Naive thymus-derived CD4-positive, alpha-beta T cell (primary cell): ENCODE measurements at regions not wholly inside any gene's neighbourhood (a gene's known extent, or its start where the extent isn't known, plus 50 kb on each side); places are given as distances from the start of the nearest gene placed in this dataset.

Experiments
- ATAC-seq: fragments of 150-1000 bp; cut with Tn5 transposase; 2 replicates; pipeline ENCODE4 v1.10.0; 2021; ENCODE audit warnings: mild to moderate bottlenecking, moderate library complexity
- CTCF ChIA-PET: fragments of 350-600 bp; sonication (Branson Sonifier 250); formaldehyde crosslinking; loops from one replicate; lab custom pipeline; 2021; ENCODE audit warnings: antibody characterized with exemption; lab: Charles Lee
- POLR2A ChIA-PET: fragments of 350-600 bp; sonication (Branson Sonifier 250); formaldehyde crosslinking; loops from one replicate; lab custom pipeline; 2021; ENCODE audit warnings: antibody characterized with exemption, inconsistent platforms; lab: Charles Lee
- DNase-seq, 9 donors: peaks; one replicate each; pipeline versions ENCODE4 v3.0.0 to v3.0.0-alpha.2; 2020 to 2022; ENCODE audit warnings: mixed read lengths in 1 of 9
- H3K27ac ChIP-seq: one replicate; pipeline ENCODE4 v1.7.0; 2013; ENCODE audit warnings: mild to moderate bottlenecking, low read depth, low read length, moderate library complexity
- H3K27me3 ChIP-seq, 2 donors: one replicate each; pipeline ENCODE4 v1.7.0; 2013; ENCODE audit warnings: low read length in 2 of 2, mild to moderate bottlenecking in 2 of 2, moderate library complexity in 2 of 2; ENCODE audit not compliant: control insufficient read depth in 2 of 2, insufficient read depth in 2 of 2
- H3K36me3 ChIP-seq, 3 experiments: 1 replicate in 2 of 3; 2 replicates in 1 of 3; pipeline ENCODE4 v1.7.0; 2013; ENCODE audit warnings: low read length in 3 of 3, mild to moderate bottlenecking in 3 of 3, moderate library complexity in 1 of 3; ENCODE audit not compliant: insufficient read depth in 3 of 3, control insufficient read depth in 2 of 3
- H3K4me1 ChIP-seq, 2 donors: one replicate each; pipeline ENCODE4 v1.7.0; 2013; ENCODE audit warnings: low read length in 2 of 2, mild to moderate bottlenecking in 2 of 2, moderate library complexity in 1 of 2; ENCODE audit not compliant: control insufficient read depth in 2 of 2, insufficient read depth in 2 of 2
- H3K4me3 ChIP-seq: 2 replicates; pipeline ENCODE4 v1.7.0; 2013; ENCODE audit warnings: mild to moderate bottlenecking, low read length
- H3K9me3 ChIP-seq, 3 experiments: 1 replicate in 2 of 3; 2 replicates in 1 of 3; pipeline ENCODE4 v1.7.0; 2013; ENCODE audit warnings: low read length in 3 of 3; ENCODE audit not compliant: control insufficient read depth in 2 of 3
- H3K27ac Mint-ChIP-seq, 9 donors: one replicate each; pipeline ENCODE4 v1.8.0; 2020 to 2022; ENCODE audit warnings: mixed read lengths in 9 of 9, mild to moderate bottlenecking in 8 of 9, moderate library complexity in 5 of 9, inconsistent platforms in 2 of 9
- H3K27me3 Mint-ChIP-seq, 5 donors: one replicate each; pipeline ENCODE4 v1.8.0; 2021 to 2022; ENCODE audit warnings: mixed read lengths in 5 of 5, mild to moderate bottlenecking in 1 of 5
- H3K36me3 Mint-ChIP-seq, 5 donors: one replicate each; pipeline ENCODE4 v1.8.0; 2020 to 2022; ENCODE audit warnings: mixed read lengths in 5 of 5, mild to moderate bottlenecking in 3 of 5, inconsistent platforms in 1 of 5
- H3K4me1 Mint-ChIP-seq, 7 donors: one replicate each; pipeline ENCODE4 v1.8.0; 2020 to 2022; ENCODE audit warnings: mixed read lengths in 7 of 7, mild to moderate bottlenecking in 3 of 7, inconsistent platforms in 1 of 7
- H3K4me3 Mint-ChIP-seq, 10 donors: one replicate each; pipeline ENCODE4 v1.8.0; 2020 to 2022; ENCODE audit warnings: mild to moderate bottlenecking in 10 of 10, mixed read lengths in 10 of 10, moderate library complexity in 6 of 10, inconsistent platforms in 2 of 10
- H3K9me3 Mint-ChIP-seq, 11 donors: one replicate each; pipeline ENCODE4 v1.8.0; 2020 to 2022; ENCODE audit warnings: mixed read lengths in 11 of 11, mild to moderate bottlenecking in 4 of 11, inconsistent platforms in 1 of 11, moderate library complexity in 1 of 11
- intact Hi-C, 2 donors: fragments of 100-400 bp; cut with micrococcal nuclease; formaldehyde crosslinking; loops; one replicate each; pipeline ENCODE4 v1.15.1; 2023

GRCh38 chr17:72175787-72176515 is 55.1 kb downstream of the SOX9 start:
- POLR2A ChIA-PET = no interaction called here
- no peaks in the 10 kb centered on the region for H3K9me3 ChIP-seq
- no peak overlapping the region for H3K4me3 Mint-ChIP-seq
- peaks cover 0 to 5% (median 1%) of the 10 kb centered on the region in 11 donors for H3K9me3 Mint-ChIP-seq
- intact Hi-C loops = no loop called here
- peaks cover 0 to 3% (median 0%) of the 10 kb centered on the region in 5 donors for H3K36me3 Mint-ChIP-seq
- H3K27ac ChIP-seq = no peak overlapping the region
- H3K27me3 ChIP-seq = no peaks in the 10 kb centered on the region
- H3K4me3 ChIP-seq = no peak overlapping the region
- CTCF ChIA-PET = interaction anchor here (0.6 kb wide), 1 partner anchor 731 kb away, joined by 3 read pairs; no protein-coding TSS in a partner anchor
- H3K27ac Mint-ChIP-seq = peak overlapping the region in 1 of 9 donors; percentile 70
- DNase-seq (no peak), ATAC-seq (no peak)
- H3K4me1 Mint-ChIP-seq = no peaks in the 10 kb centered on the region
- H3K27me3 Mint-ChIP-seq = peaks cover 0 to 10% (median 0%) of the 10 kb centered on the region in 5 donors
- no peaks in the 10 kb centered on the region for H3K36me3 ChIP-seq
- no peaks in the 10 kb centered on the region for H3K4me1 ChIP-seq

GRCh38 chr17:72176516-72176851 is 55.7 kb downstream of the SOX9 start:
- no peak overlapping the region for H3K27ac ChIP-seq
- Mint-ChIP-seq H3K27me3 (peaks cover 0 to 10% (median 4%) of the 10 kb centered on the region in 5 donors), H3K4me3 (no peak overlapping the region), H3K4me1 (no peaks in the 10 kb centered on the region), H3K27ac (no peak overlapping the region), H3K9me3 (peaks cover 0 to 10% (median 3%) of the 10 kb centered on the region in 11 donors), H3K36me3 (peaks cover 0 to 3% (median 0%) of the 10 kb centered on the region in 5 donors)
- H3K27me3 ChIP-seq = no peaks in the 10 kb centered on the region
- H3K36me3 ChIP-seq = no peaks in the 10 kb centered on the region
- no peak for DNase-seq
- no peaks in the 10 kb centered on the region for H3K9me3 ChIP-seq
- CTCF ChIA-PET = interaction anchor here (0.6 kb wide), 1 partner anchor 732 kb away, joined by 3 read pairs; no protein-coding TSS in a partner anchor
- no peak for ATAC-seq
- intact Hi-C loops = no loop called here
- H3K4me1 ChIP-seq = no peaks in the 10 kb centered on the region
- H3K4me3 ChIP-seq = no peak overlapping the region
- POLR2A ChIA-PET = no interaction called here

- POLR2A ChIA-PET = no interaction called here
- Histone ChIP-seq H3K4me1 (no peaks in the 10 kb centered on the region), H3K4me3 (no peak overlapping the region), H3K27me3 (no peaks in the 10 kb centered on the region), H3K9me3 (no peaks in the 10 kb centered on the region), H3K27ac (no peak overlapping the region), H3K36me3 (no peaks in the 10 kb centered on the region)
- no peak overlapping the region for H3K4me3 Mint-ChIP-seq
- H3K4me1 Mint-ChIP-seq = no peaks in the 10 kb centered on the region
- H3K36me3 Mint-ChIP-seq = peaks cover 0 to 3% (median 0%) of the 10 kb centered on the region in 5 donors
- peaks cover 0 to 10% (median 0%) of the 10 kb centered on the region in 5 donors for H3K27me3 Mint-ChIP-seq
- intact Hi-C loops = no loop called here
- no peak for ATAC-seq
- CTCF ChIA-PET = no interaction called here
- peaks cover 0 to 10% (median 3%) of the 10 kb centered on the region in 11 donors for H3K9me3 Mint-ChIP-seq
- DNase-seq = no peak
- H3K27ac Mint-ChIP-seq = no peak overlapping the region
Observed at GRCh38 chr17:72176951-72177660, 56.3 kb downstream of the SOX9 start.

- POLR2A ChIA-PET = no interaction called here
- H3K4me3 ChIP-seq = no peak overlapping the region
- intact Hi-C loops = no loop called here
- DNase-seq = no peak
- Mint-ChIP-seq H3K4me1 (no peaks in the 10 kb centered on the region), H3K4me3 (no peak overlapping the region), H3K9me3 (peaks cover 0 to 10% (median 3%) of the 10 kb centered on the region in 11 donors), H3K27ac (no peak overlapping the region), H3K36me3 (peaks cover 0 to 3% (median 0%) of the 10 kb centered on the region in 5 donors), H3K27me3 (peaks cover 0 to 10% (median 0%) of the 10 kb centered on the region in 5 donors)
- H3K9me3 ChIP-seq = no peaks in the 10 kb centered on the region
- ATAC-seq = no peak
- H3K27ac ChIP-seq = no peak overlapping the region
- H3K27me3 ChIP-seq = no peaks in the 10 kb centered on the region
- no peaks in the 10 kb centered on the region for H3K4me1 ChIP-seq
- H3K36me3 ChIP-seq = no peaks in the 10 kb centered on the region
- CTCF ChIA-PET = no interaction called here
Observed at GRCh38 chr17:72177738-72178137, 56.9 kb downstream of the SOX9 start.

- no peak for DNase-seq
- Mint-ChIP-seq H3K9me3 (peaks cover 0 to 12% (median 4%) of the 10 kb centered on the region in 11 donors), H3K27ac (no peak overlapping the region), H3K27me3 (peaks cover 0 to 11% (median 0%) of the 10 kb centered on the region in 5 donors), H3K4me1 (no peaks in the 10 kb centered on the region), H3K4me3 (no peak overlapping the region), H3K36me3 (no peaks in the 10 kb centered on the region)
- POLR2A ChIA-PET = no interaction called here
- ATAC-seq = no peak
- Histone ChIP-seq H3K27ac (no peak overlapping the region), H3K36me3 (no peaks in the 10 kb centered on the region), H3K27me3 (no peaks in the 10 kb centered on the region), H3K9me3 (no peaks in the 10 kb centered on the region), H3K4me1 (no peaks in the 10 kb centered on the region), H3K4me3 (no peak overlapping the region)
- CTCF ChIA-PET = no interaction called here
- intact Hi-C loops = no loop called here
Observed at GRCh38 chr17:72182371-72182873, 61.6 kb downstream of the SOX9 start.

- Histone ChIP-seq H3K27ac (no peak overlapping the region), H3K4me3 (no peak overlapping the region), H3K9me3 (no peaks in the 10 kb centered on the region), H3K36me3 (no peaks in the 10 kb centered on the region), H3K27me3 (no peaks in the 10 kb centered on the region), H3K4me1 (no peaks in the 10 kb centered on the region)
- no peak overlapping the region for H3K27ac Mint-ChIP-seq
- ChIA-PET POLR2A (no interaction called here), CTCF (no interaction called here)
- DNase-seq = no peak
- H3K27me3 Mint-ChIP-seq = peaks cover 0 to 11% (median 0%) of the 10 kb centered on the region in 5 donors
- no peak overlapping the region for H3K4me3 Mint-ChIP-seq
- peaks cover 0 to 13% (median 4%) of the 10 kb centered on the region in 11 donors for H3K9me3 Mint-ChIP-seq
- intact Hi-C loops = no loop called here
- H3K36me3 Mint-ChIP-seq = no peaks in the 10 kb centered on the region
- no peak for ATAC-seq
- H3K4me1 Mint-ChIP-seq = no peaks in the 10 kb centered on the region
Observed at GRCh38 chr17:72183194-72183685, 62.4 kb downstream of the SOX9 start.
